Activated CD4-positive, alpha-beta T cell treated with anti-CD3 and anti-CD28 coated beads, Interleukin-2, amount 50 U/mL, for 48 hours (primary cell): ENCODE measurements at regions not wholly inside any gene's neighbourhood (a gene's known extent, or its start where the extent isn't known, plus 50 kb on each side); places are given as distances from the start of the nearest gene placed in this dataset.

ENCODE experiments used
- DNase-seq, 2 experiments: peaks; one replicate each; pipeline ENCODE4 v3.0.0-alpha.2; 2020

DNA sequence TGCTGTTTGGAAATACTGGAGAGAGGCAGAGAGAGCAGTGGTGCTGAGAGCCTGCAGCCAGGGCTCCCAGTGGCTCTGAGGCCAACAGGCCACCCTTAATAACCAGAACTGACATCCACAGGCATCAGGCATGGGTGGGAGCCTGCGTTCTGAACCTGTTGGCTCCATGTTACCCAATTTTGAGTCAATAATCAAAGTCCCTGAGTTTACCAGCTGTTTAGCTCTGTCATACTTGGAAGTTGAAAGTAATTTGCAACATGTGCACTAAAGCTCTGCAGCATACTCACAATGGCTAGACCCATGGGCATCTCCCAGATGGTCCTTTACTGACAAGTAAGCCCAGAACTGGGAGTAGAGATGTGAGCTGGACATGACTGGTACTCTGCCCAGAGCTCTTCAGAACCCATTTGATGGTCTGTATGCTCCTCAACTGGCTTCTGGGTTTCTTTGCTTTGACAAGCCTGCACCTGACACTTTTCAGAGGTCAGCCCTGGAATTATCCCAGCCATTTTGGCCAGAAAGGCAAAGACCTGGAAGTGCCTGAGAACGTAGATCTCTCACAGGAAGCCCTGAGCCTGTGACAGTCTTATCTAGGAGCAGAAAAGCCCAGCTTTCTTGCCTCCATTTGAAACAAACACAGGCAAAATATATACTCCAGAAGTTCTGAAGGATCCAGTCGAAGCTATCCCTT lies 122.4 kb upstream of the CITED2 start:
- DNase-seq: no peak

DNA sequence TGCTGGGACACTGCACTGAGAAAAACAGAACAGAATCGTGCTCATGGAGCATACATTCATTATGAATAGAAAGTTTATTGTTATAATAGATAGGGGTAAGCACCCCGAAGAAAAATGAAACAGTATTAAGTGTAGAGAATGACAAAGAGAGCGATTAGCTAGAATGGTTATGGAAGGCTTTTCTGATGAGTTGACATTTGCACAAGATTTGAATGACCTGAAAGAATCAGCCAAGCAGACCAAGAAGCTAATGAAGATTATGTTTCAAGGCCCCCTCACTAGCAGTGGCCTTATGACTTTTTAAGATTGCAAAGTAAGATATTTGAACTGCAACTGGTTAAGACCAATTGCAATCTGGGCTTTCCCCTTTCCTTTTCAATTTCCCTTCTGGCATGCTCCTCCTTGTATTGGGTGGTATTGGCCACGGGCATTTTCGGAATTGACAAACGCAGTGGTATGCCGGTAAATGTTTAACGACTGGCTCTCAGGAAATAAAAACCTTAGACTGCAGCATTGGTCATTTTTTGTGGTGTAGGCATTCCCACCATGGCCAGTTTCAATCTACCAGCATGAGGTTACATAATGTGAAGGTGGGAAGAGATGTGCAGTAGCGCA lies 120.0 kb upstream of the CITED2 start:
- DNase-seq: no peak

DNA sequence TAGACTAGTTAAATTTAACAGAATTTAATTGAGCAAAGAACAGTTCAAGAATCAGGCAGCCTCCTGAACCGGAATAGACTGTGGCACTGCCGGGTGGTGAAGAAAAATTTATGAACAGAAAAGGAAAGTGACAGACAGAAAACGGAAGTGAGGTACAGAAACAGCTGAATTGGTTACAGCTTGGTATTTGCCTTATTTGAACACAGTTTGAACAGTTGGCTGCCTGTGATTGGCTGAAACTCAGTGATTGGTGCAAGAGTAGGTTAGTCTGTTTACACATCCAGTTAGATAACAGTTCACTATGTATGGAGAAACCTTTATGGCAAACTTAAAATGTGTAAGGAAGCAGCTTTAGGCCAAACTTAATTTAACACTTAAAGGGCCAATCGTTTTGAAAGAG lies 116.0 kb upstream of the CITED2 start:
- no peak for DNase-seq

DNA sequence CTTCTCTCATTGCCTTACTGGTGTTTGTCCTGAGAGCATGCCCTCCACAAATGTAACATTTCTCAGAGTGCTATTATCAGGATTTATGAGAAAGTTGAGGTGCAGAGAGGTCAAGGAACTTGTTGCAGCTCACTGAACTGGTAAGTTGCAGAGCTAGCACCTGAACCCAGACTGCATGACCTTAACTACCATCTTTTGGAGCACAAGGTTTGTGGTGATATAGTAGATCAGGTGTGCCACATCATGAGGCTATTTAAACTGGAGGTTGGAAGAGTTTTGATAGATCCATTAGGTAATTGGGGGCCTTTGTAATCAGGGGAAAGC lies 112.0 kb upstream of the CITED2 start:
- no peak for DNase-seq

DNA sequence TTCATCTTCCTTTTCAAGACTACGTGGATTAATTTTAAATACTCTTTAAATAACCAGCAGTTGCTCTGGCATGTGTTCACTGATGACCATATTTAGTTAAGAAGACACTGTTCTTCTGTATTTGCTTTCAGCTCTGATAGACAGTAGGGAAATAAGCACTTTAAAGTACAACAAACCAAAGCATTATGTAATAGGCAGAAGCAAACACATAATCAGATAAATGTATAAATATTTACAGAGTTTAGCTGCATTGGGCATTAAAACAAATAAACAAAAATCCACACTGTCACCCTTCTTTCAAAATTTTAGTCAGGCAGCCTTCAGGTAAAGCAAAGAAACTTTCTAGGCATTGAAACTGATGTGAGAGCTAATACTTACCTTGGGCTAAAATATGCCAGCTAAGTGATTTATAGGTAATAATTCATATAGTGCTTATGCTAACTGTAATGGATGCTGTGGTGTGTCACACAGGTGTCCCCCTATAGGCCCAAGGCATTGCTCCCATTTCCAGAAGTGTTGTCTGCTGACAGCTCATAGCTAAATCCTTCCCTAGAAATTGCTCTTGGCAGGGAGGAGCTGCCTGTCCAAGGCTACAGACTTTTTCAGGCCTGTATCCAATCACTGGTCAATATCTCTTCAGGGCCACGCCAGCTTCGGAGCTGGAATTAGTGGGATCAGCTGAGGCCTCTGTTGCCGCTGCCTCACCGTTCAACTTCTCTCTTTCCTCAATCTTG lies 111.5 kb upstream of the CITED2 start:
- no peak for DNase-seq

DNA sequence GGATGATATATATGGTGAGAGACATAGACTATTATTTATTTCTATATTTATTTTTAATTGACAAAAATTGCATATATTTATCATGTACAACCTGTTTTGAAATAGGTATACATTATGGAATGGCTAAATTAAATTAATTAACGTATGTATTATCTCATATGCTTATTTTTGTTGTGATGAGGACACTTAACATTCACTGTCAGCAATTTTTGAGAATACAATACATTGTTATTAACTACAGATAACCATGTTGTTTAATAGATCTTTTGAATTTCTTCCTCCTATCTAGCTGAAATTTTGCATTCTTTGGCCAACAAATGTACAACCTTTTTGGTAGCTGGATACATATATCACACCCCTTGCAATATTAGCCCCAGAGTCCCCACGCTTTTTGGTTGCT lies 110.7 kb upstream of the CITED2 start:
- DNase-seq: no peak

DNA sequence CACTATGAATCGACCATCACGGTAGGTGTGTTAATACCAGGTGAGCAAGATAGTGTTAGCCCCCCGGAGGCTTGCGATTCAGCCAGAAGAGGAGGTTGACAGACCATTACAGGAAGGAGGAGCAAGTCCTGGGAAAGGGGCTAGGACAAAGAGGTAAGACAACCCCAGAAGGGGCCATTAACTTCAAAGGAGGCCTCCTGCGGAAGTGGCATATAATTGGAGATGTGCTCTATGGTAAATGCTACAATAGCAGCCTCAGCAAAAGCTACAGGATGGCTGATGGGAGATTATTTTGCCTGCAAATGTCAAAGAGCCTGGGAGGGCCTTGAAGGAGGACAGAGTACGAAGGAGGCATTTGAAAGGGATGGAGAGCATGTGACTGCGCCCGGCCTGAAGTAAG lies 108.6 kb upstream of the CITED2 start:
- DNase-seq: no peak

DNA sequence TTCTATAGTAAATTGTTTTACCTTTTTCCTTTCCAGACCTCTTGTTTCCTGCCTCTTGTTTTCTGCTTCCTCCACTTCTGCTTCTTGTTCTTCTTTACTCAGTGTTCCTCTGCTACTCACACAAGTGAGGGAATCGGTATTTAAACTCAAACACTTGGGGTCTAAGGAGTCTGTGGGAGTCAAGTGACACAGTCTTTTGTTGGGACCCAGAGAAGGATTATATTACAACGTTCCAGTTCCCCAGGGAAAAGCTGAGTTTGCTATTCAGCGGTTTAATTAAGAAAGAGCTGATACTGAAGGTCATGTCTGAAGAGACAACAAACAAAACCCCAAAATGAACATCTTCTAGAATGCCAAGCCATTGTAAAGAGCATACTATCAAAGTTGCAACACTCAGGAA lies 107.8 kb upstream of the CITED2 start:
- DNase-seq: no peak

DNA sequence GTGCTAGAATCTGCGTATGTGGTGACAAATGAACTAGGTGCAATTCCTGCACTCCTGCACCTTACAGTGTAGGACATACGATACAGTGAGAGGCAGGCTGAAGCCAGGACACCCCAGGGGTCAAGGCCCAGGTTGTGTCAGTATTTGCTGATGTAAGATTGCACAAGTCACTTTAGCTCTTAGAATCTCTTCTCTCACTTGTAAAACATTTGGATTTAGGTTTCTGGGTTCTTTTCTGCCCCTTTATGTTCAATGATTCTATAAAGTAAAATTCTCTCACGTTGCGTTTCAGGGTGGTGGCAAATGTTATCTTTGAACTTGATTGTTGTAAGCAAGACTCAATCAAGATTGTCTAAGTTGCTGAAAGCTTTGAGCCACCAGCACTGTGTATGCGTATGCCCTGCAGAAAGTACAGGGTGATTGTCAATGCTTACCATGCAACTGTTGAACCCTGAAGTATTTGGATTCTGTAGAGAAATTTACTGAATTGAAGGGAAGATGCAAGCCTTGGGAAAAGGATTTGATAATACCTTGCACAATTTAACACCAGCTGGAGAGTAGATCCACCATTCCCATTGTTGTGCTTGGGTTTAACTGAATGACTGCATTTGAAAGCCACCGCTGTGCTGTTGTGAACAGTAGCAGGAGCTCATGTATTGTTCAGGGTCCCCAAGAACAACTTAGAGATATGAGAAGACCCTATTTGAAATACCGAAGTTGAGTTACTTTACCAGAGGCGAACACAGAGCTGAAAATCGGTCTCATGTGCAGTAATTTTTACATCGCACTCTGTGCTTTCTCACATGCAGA lies 106.1 kb upstream of the CITED2 start:
- DNase-seq: no peak

DNA sequence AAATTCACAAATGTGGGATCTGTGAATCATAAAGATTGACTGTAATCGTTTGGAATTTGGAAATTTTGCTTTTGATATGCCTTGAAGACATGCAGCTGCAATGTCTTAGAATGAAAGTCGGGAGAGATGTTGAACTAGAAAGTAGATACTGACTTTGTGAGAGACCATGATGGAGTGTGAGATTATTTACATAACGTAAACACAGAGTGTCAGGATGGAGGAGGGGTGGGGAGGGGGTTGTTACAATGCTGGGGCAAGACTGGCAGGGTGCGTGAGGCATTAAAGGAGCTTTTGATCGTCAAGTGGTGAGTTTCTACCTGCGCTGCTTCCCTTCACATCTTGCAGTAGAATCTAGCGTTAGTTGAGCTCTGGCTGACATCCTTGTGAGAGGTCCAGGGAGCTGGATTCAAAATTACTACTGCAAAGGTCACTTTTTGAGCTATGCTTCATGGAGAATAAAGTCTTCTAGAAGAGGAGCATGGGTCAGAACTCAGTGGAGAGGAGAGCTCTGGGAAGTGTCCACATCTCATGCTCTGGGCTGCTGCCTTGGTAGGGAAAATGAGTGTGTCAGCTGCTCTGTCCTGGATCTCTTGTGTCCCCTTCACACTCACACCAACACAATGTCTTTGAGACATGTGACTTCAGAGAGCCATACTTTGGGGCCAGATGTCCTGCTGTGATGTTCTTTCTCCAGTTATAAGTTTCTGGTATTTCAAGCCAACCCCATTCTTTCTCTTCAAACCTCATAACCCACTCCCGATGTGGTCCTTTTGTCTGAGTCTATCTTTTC lies 105.2 kb upstream of the CITED2 start:
- DNase-seq: no peak

DNA sequence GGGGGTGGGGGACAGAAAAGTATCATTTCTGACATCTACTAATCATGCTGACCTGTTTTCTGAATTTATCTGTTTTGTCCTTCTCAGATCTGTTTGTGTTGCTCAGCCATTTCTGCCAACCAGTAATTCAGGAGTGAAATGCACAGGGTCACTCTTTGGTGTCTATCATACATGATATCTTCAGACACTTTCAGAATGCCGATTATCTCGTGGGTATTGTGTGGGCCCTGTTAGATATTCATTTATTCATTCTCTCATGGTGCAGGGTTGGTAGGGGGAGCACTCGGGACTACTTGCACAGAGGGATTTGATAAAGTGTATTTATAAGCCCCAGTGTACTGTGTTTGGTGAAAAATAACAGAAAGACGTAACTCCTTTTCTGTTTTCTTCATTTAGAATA lies 101.2 kb upstream of the CITED2 start:
- no peak for DNase-seq

DNA sequence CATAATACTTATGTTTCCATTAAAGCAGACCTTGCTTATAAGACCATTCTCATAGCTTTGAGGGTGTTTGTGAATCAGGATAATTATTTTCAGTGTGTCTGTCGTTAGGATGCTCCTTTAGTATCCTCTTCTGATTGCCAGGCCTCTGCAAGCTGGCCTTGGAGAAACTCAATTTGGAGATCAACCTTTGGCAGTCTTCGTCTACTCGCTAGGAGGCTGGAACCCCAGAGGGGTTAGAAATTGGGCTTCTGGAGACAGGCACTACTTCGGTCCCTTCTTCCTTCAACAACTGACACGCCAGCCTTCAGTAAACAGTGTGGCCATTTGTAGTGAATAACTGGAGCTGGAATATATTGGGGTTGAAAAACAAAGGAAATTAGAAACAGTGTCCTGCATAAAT lies 100.8 kb upstream of the CITED2 start:
- no peak for DNase-seq

DNA sequence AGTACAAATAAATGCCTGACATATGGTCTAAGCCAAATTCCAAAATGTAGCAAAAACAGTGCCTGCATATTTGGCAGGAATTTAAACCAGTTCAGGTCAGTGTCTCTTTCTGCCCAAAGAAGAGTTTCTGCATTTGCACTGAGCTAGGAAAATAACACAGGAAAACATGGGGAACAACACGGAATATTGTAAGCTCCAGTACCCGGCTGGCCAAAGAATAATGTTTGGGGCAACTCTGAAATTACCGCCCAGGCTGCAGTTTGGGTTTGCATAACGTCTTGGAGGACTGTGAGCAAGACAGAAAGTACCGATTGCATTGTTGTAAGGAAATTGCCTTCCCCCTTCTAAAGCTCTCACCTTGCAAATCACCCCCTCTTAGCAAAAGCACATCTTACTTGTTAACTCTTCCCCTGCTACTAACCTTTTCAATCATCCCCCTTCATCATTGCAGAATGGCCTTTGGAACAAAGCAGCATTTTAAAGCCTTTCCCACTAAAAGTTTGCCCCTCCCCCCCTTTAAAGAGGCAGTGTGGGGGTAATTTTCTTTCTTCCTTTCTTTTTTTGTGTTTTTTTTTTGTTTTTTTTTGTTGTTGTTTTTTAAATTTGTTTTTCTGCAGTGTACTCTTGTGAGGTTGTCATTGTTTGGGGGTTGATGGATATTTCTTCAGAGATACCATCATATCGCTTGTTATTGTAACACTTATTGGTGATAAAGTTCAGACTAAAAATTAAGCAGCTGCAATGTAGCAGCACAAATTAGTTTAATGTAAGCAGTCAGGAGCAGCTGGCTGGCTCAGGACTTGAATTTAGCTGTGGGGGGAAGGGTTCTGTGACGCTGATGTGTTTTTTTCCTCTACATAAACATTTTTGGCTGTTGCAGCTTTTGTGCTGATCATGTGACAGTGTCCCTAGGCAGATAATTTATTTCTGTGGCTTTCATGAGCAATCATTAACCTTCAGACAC lies 100.0 kb upstream of the CITED2 start:
- DNase-seq: no peak

DNA sequence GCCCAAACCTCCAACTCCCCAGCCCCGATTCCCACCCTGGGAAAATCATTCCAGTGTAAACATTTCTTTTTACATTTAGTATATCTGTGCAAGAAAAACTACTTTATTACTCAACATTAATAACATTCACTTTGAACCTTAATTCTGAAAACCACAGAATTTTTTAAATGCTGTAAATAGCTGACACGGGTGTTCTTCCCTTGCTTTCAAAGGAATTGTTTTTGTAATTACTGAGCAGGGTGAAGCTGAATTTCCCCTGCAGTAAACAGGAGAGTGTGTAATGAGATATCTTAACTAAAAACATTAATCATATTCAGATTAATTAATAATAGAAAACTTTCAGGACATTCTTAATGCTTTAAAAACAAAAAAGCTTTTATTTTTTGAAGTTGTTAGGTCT lies 99.3 kb upstream of the CITED2 start:
- no peak for DNase-seq

DNA sequence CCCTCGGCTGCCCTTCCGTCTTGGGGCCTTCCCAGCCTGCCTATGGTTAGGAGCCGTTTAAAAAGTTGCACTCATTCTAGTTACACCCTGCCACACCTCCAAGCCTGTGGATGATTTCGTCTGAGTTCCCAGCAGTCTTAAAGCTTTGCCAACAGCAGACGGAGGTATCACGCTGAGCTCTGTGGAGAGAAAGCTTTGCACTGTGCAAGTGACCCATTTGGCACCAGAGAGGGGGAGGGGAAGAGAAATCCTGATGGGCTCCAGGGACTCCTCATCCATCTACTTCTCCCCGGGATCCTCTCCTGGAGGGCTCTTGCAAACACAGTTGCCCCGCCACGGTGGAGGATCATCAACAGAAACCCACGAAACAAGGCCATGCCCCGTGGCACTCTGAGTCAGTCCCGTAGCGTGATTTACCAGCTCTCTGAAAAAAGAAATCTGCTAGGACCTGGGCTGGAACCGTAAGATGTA lies 98.8 kb upstream of the CITED2 start:
- no peak for DNase-seq

DNA sequence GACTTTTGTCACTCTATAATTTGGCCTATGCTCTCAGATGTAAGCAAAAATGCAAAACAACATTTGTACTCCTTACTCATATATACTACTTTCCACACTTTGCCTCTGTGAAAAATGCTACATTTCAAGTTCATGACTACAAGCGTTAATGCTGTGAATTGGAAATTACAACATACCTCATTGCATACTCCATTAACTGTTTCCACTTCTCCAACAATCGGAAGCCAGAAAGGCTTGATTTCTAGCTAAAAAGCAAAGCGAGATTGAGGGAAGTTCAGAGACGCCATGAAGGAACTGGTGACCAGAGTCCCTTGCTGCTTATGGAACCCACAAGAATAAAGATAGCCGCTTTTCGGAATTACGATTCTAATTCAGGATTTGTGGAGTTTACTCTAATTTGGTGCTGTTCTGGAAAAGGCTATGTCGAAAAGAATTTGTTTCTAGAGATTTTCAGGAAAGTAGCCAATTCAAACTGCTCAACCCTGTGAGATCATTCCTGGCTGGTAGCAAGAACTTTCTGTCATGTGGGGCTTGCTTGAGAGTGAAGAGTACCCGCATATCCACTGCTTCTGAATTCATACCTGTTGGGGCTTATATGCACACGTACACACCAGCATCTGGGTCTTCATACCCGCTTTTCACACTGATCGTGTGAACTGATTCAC lies 98.0 kb upstream of the CITED2 start:
- DNase-seq: no peak

DNA sequence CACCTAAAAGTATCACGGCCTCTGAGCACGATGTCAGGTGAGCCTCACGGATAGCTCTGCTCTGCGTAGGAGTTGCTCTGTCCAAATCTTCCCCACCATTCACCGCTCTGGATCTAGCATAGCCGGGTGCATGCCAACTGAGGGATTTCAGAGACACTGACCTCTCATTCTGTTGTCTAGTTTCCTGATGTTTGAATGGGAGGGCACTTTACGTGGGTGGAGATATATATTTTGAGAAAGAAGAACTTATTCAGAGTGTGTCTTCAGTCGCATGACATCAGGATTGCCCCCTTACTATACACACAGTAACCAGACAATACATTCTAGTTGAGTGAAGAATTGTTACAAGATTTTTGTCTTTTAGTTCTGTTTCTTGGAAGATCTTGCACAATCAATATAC lies 96.5 kb upstream of the CITED2 start:
- no peak for DNase-seq

DNA sequence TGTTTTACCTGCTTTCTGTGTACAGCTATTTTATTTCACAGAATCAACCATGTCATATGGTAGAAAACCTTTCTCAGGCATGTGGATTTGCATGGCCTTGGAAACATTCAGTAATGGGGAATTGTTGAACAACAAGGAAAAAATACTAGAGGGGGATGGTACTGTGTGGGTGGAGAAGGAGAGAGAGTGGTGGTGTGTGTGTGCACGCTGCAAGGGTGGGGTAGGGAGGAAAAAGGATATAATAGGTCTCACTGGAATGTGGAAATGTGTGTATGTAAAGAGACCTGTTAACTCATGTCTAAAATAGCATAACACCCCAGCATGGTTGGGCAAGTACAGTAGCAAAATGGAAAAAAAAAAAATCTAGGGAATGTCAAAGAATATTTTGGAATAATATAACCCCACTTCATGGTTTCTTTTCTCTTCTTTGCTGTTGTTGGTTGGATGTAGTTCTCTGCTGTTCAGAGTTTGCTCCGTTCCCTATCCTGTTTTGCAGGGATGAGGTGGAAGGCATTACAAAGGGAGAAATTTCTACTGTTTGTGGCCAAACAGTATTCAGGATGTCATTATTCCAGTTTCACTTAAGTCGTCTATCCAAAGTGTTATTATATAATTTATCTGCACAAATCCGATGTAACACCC lies 93.9 kb upstream of the CITED2 start:
- no peak for DNase-seq

DNA sequence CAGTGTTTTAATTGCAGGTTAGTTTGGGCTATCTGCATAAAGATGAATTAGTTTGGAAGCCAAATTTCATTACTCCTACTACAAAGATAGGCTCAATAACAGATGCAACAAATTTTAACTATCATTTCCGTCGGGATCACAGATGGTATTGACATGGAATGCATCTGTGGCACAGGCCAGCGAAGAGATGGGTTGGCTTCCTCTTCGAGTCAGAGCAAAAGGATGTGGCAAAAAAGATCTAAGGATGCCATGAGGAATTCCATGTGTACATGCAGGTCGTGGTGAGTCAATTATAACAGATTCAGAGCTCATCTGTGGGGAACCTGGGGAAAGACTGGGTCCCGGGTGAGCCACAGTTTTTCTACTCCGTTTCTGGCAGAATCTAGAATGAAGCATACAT lies 83.0 kb upstream of the CITED2 start:
- no peak for DNase-seq

DNA sequence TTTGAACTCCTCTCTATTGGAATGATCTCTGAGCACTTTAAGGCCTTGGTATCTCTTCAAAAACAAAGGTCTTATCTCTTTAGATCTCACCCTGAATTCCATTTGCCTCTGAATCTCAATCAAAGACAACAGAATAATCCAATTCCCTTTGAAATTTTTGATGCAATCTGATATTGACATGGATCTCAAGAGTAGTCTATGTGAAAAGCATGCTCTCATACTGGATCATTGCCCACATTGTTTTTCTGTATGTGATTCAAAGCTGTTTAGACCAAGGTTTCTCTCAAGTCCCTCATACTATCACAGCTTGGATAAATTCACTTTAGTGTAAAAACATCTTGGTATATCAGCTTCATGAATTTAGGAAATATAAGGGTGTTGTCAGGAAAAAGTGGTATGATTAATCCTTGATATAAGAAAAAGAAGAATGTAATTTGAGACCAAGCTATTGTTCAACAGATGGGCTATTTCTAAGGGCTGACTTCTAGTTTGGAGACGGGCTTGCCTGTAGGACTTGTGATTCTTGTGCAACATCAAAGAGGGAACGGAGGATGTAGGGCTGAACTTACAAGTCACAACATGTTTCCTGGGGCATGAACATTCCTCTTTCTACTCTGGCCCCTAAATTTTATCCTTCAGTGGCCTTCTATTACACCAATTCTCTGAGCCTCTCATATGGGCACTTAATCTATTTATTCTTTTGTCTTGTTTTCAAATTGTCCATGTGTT lies 77.9 kb upstream of the CITED2 start:
- DNase-seq: no peak
